AG04450 (cell line): ENCODE measurements at regions not wholly inside any gene's neighbourhood (a gene's known extent, or its start where the extent isn't known, plus 50 kb on each side); places are given as distances from the start of the nearest gene placed in this dataset.

Experiments
- CTCF ChIA-PET: fragments of 300-600, 350-600 bp; formaldehyde crosslinking; extraction: SDS; loops from one replicate; lab custom pipeline; 2022; ENCODE audit warnings: antibody characterized with exemption, inconsistent platforms; lab: Charles Lee
- POLR2A ChIA-PET: fragments of 350-600 bp; formaldehyde crosslinking; extraction: SDS; loops from one replicate; lab custom pipeline; 2021; ENCODE audit warnings: antibody characterized with exemption, inconsistent platforms; lab: Yijun Ruan, JAX
- DNase-seq: peaks from one replicate; pipeline ENCODE4 v3.0.0-alpha.2; 2011; ENCODE audit warnings: low read depth, low spot score
- H3K27ac ChIP-seq: one replicate; pipeline ENCODE4 v1.5.1; 2012; ENCODE audit warnings: low read depth, low read length, control low read depth
- H3K27me3 ChIP-seq: one replicate; pipeline ENCODE4 v1.6.0; 2012; ENCODE audit warnings: low read length; ENCODE audit not compliant: control insufficient read depth, insufficient read depth
- H3K4me3 ChIP-seq: 2 replicates; pipeline ENCODE4 v1.5.1; 2011; ENCODE audit warnings: mild to moderate bottlenecking, low read depth, low read length, control low read depth
- H3K9me3 ChIP-seq: 2 replicates; pipeline ENCODE4 v1.5.1; 2012; ENCODE audit warnings: low read length; ENCODE audit not compliant: control insufficient read depth, insufficient read depth
- TF ChIP-seq, protein P1 (sequence below): IDR thresholded peaks from 2 replicates; pipeline ENCODE4 v1.5.1; 2011; ENCODE audit warnings: low read depth, low read length, control low read depth, inconsistent platforms

DNA sequence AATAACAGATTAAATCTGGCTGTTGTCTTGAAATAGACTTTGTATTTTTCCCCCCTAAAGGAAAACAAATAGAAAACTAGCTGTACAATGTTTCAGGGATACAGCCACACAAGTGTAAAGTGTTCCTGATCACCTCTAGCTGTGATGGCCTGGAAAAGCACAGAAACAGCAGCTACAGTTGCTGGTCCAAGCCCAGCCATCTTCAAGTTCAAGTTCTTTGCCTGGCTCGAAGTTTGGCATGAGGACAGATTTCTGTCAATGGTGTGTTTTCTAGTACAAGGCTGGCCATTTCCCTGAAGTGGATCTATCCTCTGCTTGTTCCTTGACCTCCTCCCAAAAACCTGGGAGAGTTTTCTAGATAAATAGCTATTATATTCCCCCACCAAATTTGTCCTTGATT lies 272.2 kb upstream of the ADRA1B start:
- no peak overlapping the region for H3K4me3 ChIP-seq
- H3K27ac ChIP-seq, result no peak overlapping the region
- CTCF ChIA-PET, result no interaction called here
- no peak for DNase-seq
- no peaks in the 10 kb centered on the region; the same call in 1 of the 2 replicates for H3K9me3 ChIP-seq
- TF ChIP-seq, protein P1, sequence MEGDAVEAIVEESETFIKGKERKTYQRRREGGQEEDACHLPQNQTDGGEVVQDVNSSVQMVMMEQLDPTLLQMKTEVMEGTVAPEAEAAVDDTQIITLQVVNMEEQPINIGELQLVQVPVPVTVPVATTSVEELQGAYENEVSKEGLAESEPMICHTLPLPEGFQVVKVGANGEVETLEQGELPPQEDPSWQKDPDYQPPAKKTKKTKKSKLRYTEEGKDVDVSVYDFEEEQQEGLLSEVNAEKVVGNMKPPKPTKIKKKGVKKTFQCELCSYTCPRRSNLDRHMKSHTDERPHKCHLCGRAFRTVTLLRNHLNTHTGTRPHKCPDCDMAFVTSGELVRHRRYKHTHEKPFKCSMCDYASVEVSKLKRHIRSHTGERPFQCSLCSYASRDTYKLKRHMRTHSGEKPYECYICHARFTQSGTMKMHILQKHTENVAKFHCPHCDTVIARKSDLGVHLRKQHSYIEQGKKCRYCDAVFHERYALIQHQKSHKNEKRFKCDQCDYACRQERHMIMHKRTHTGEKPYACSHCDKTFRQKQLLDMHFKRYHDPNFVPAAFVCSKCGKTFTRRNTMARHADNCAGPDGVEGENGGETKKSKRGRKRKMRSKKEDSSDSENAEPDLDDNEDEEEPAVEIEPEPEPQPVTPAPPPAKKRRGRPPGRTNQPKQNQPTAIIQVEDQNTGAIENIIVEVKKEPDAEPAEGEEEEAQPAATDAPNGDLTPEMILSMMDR, result no peak
- peaks cover 5% of the 10 kb centered on the region for H3K27me3 ChIP-seq
- POLR2A ChIA-PET, result no interaction called here

GRCh38 chr5:159645179-159645846 lies 271.0 kb upstream of the ADRA1B start:
- no peak overlapping the region for H3K27ac ChIP-seq
- H3K4me3 ChIP-seq, result no peak overlapping the region
- TF ChIP-seq, protein P1, result no peak
- DNase-seq, result no peak
- POLR2A ChIA-PET, result no interaction called here
- H3K9me3 ChIP-seq, result no peaks in the 10 kb centered on the region; the same call in 1 of the 2 replicates
- CTCF ChIA-PET, result no interaction called here
- H3K27me3 ChIP-seq, result peaks cover 4% of the 10 kb centered on the region

DNA sequence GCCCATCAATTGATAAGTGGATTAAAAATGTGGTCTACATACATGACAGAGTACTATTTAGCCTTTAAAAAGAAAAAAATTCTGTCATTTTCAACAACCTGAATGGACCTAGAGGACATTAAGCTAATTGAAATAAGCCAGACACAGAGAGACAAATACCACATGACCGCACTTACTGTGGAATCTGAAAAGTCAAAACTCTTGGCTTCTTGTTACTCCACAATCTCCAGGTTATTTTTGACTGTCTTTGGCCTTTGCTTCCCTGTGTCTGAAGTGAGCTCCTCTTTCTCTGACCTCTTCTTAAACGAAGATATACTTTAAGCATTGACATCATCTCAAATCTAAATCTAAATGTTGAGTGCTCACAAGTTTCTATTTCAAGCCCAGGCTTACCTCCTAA lies 265.5 kb upstream of the ADRA1B start:
- Histone ChIP-seq H3K9me3 (no peaks in the 10 kb centered on the region), H3K27me3 (peaks cover 6% of the 10 kb centered on the region), H3K27ac (no peak overlapping the region), H3K4me3 (no peak overlapping the region)
- CTCF ChIA-PET, result no interaction called here
- no peak for DNase-seq
- TF ChIP-seq, protein P1, result no peak
- POLR2A ChIA-PET, result interaction anchor here (0.6 kb wide), 1 partner anchor 682 kb away, joined by 3 read pairs; no protein-coding TSS in a partner anchor

DNA sequence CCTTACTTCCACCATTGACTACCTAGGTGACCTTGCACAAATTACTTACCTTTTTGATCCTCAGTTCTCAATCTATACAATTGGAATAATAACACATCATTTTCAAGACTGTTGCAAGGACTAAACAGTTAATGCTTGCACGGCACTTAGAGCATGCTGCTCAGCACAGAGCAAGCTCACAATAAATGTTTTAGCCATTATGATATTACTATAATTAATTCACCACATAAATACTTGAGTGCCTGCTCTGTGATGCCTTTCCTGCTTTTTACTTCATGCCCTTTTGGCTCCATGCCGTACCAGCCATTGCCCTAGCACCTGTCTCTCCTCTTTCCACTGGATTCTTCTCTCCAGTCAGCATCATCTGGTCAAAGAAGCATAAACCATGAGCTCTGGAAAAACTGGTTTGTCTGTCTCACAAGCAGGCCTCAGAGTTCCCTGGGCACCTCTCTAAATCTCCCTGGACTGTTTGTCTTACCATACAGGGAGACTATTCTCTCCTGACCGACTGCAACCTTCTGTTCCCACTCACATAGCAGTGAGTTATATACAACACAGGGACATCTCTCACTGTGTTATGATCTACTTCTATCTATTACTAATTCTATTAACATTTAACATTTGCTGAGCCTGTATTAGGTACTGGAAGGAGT lies 260.4 kb upstream of the ADRA1B start:
- TF ChIP-seq, protein P1, result no peak
- Histone ChIP-seq H3K9me3 (no peaks in the 10 kb centered on the region), H3K27ac (no peak overlapping the region), H3K4me3 (no peak overlapping the region), H3K27me3 (peaks cover 9% of the 10 kb centered on the region)
- DNase-seq, result no peak
- ChIA-PET CTCF (no interaction called here), POLR2A (no interaction called here)

GRCh38 chr5:159657298-159657697 lies 259.0 kb upstream of the ADRA1B start:
- CTCF ChIA-PET, result interaction anchor here (0.7 kb wide), 2 partner anchors 51 to 204 kb away, joined by 4 read pairs; no protein-coding TSS in a partner anchor
- Histone ChIP-seq H3K27me3 (peaks cover 9% of the 10 kb centered on the region), H3K27ac (no peak overlapping the region), H3K9me3 (no peaks in the 10 kb centered on the region), H3K4me3 (no peak overlapping the region)
- DNase-seq, result no peak
- POLR2A ChIA-PET, result no interaction called here
- TF ChIP-seq, protein P1, result no peak
